Activated CD8-positive, alpha-beta T cell treated with anti-CD3 and anti-CD28 coated beads, Interleukin-2, amount 10 ng/mL, durations not matched to agents 7 days and 5 days (primary cell): ENCODE measurements at regions not wholly inside any gene's neighbourhood (a gene's known extent, or its start where the extent isn't known, plus 50 kb on each side); places are given as distances from the start of the nearest gene placed in this dataset.

ENCODE experiments used
- ATAC-seq: fragments of 150-1000 bp; cut with Tn5 transposase; one replicate; pipeline ENCODE4 v1.10.0; 2021; ENCODE audit warnings: moderate library complexity
- CTCF ChIA-PET: fragments of 350-600 bp; sonication (Branson Sonifier 250); formaldehyde crosslinking; loops from one replicate; lab custom pipeline; 2021; ENCODE audit warnings: antibody characterized with exemption; lab: Charles Lee
- POLR2A ChIA-PET: fragments of 350-600 bp; sonication (Branson Sonifier 250); formaldehyde crosslinking; loops from one replicate; lab custom pipeline; 2021; ENCODE audit warnings: antibody characterized with exemption; lab: Charles Lee
- DNase-seq: peaks from one replicate; pipeline ENCODE4 v3.0.0-alpha.2; 2020
- H3K27ac Mint-ChIP-seq: one replicate; pipeline ENCODE4 v1.8.0; 2021; ENCODE audit warnings: mild to moderate bottlenecking, mixed read lengths
- H3K27me3 Mint-ChIP-seq: one replicate; pipeline ENCODE4 v1.8.0; 2021; ENCODE audit warnings: low read depth, mixed read lengths
- H3K36me3 Mint-ChIP-seq: one replicate; pipeline ENCODE4 v1.8.0; 2021; ENCODE audit warnings: low read depth, mixed read lengths
- H3K4me1 Mint-ChIP-seq: one replicate; pipeline ENCODE4 v1.8.0; 2021; ENCODE audit warnings: low read depth, mixed read lengths
- H3K4me3 Mint-ChIP-seq: one replicate; pipeline ENCODE4 v1.8.0; 2021; ENCODE audit warnings: mild to moderate bottlenecking, mixed read lengths
- H3K9me3 Mint-ChIP-seq: one replicate; pipeline ENCODE4 v1.8.0; 2022; ENCODE audit warnings: mixed read lengths; ENCODE audit not compliant: insufficient read depth

- Mint-ChIP-seq H3K36me3 (no peaks in the 10 kb centered on the region), H3K4me1 (peaks cover 8% of the 10 kb centered on the region), H3K4me3 (no peak overlapping the region), H3K9me3 (no peaks in the 10 kb centered on the region), H3K27me3 (peaks cover 5% of the 10 kb centered on the region), H3K27ac (no peak overlapping the region)
- CTCF ChIA-PET, result no interaction called here
- DNase-seq (no peak), ATAC-seq (no peak)
- POLR2A ChIA-PET, result no interaction called here
Measured at GRCh38 chr12:102539651-102540553, 59.5 kb upstream of the IGF1 start.

- H3K9me3 Mint-ChIP-seq, result no peaks in the 10 kb centered on the region
- ChIA-PET CTCF (no interaction called here), POLR2A (no interaction called here)
- no peak overlapping the region for H3K4me3 Mint-ChIP-seq
- no peaks in the 10 kb centered on the region for H3K4me1 Mint-ChIP-seq
- DNase-seq (no peak), ATAC-seq (no peak)
- no peak overlapping the region for H3K27ac Mint-ChIP-seq
- no peaks in the 10 kb centered on the region for H3K36me3 Mint-ChIP-seq
- peaks cover 6% of the 10 kb centered on the region for H3K27me3 Mint-ChIP-seq
Measured at GRCh38 chr12:102535306-102535705, 54.9 kb upstream of the IGF1 start.

- Mint-ChIP-seq H3K27ac (no peak overlapping the region), H3K9me3 (no peaks in the 10 kb centered on the region), H3K4me3 (no peak overlapping the region), H3K4me1 (no peaks in the 10 kb centered on the region), H3K36me3 (no peaks in the 10 kb centered on the region), H3K27me3 (peaks cover 6% of the 10 kb centered on the region)
- ATAC-seq, result no peak
- no peak for DNase-seq
- CTCF ChIA-PET, result no interaction called here
- POLR2A ChIA-PET, result no interaction called here
Measured at GRCh38 chr12:102534899-102535298, 54.5 kb upstream of the IGF1 start.

GRCh38 chr12:102533483-102534215, 53.3 kb upstream of the IGF1 start:
- Mint-ChIP-seq H3K27me3 (peaks cover 6% of the 10 kb centered on the region), H3K4me3 (no peak overlapping the region), H3K9me3 (no peaks in the 10 kb centered on the region), H3K4me1 (no peaks in the 10 kb centered on the region), H3K36me3 (no peaks in the 10 kb centered on the region), H3K27ac (no peak overlapping the region)
- ATAC-seq (no peak), DNase-seq (no peak)
- ChIA-PET CTCF (no interaction called here), POLR2A (no interaction called here)
